OCI-LY7 (cell line): ENCODE measurements at regions not wholly inside any gene's neighbourhood (a gene's known extent, or its start where the extent isn't known, plus 50 kb on each side); places are given as distances from the start of the nearest gene placed in this dataset.

Source experiments
- BruUV-seq: library from RNA; stranded (reverse); fragments of 400-500 nt; replicated peaks from 2 replicates; lab custom pipeline; 2021; lab: Mats Ljungman, UMichigan
- CTCF ChIA-PET: fragments of 300-600 bp; sonication (Branson Sonifier 250); formaldehyde crosslinking; loops from one replicate; lab custom pipeline; 2022; ENCODE audit warnings: antibody characterized with exemption; ENCODE audit not compliant: unreplicated experiment; lab: Charles Lee
- POLR2A ChIA-PET: fragments of 300-600 bp; sonication (Branson Sonifier 250); formaldehyde crosslinking; loops from one replicate; lab custom pipeline; 2022; ENCODE audit warnings: antibody characterized with exemption; lab: Charles Lee
- DNase-seq: peaks from one replicate; pipeline ENCODE4 v3.0.0-alpha.2; 2015; ENCODE audit warnings: low spot score
- H2AFZ ChIP-seq: fragments of 200-600 bp; sonication (generic), shearing (Covaris generic); 2 replicates; pipeline ENCODE4 v1.6.1; 2014; ENCODE audit warnings: mild to moderate bottlenecking, antibody characterized with exemption, low read length, moderate library complexity
- H3K27ac ChIP-seq: fragments of 200-600 bp; sonication (generic); 2 replicates; pipeline ENCODE4 v1.5.1; 2014; ENCODE audit warnings: mixed run types, low read depth, mild to moderate bottlenecking, moderate library complexity, low read length, inconsistent platforms; ENCODE audit not compliant: poor library complexity, severe bottlenecking
- H3K36me3 ChIP-seq: fragments of 200-600 bp; sonication (generic); 2 replicates; pipeline ENCODE4 v1.6.1; 2014; ENCODE audit warnings: mild to moderate bottlenecking, antibody characterized with exemption, low read length, moderate library complexity, mixed read lengths; ENCODE audit not compliant: insufficient read depth
- H3K4me1 ChIP-seq: fragments of 200-600 bp; sonication (generic); 2 replicates; pipeline ENCODE4 v1.5.1; 2014; ENCODE audit warnings: mild to moderate bottlenecking, low read length; ENCODE audit not compliant: insufficient read depth, poor library complexity, severe bottlenecking
- H3K4me2 ChIP-seq: fragments of 200-600 bp; sonication (generic); 2 replicates; pipeline ENCODE4 v1.6.1; 2014; ENCODE audit warnings: mild to moderate bottlenecking, low read length
- H3K4me3 ChIP-seq: fragments of 200-600 bp; sonication (generic); 2 replicates; pipeline ENCODE4 v1.5.1; 2014; ENCODE audit warnings: mild to moderate bottlenecking, low read depth, low read length; ENCODE audit not compliant: poor library complexity, severe bottlenecking
- H3K79me2 ChIP-seq: fragments of 200-600 bp; sonication (generic); 2 replicates; pipeline ENCODE4 v1.6.1; 2016; ENCODE audit warnings: low read depth, mild to moderate bottlenecking, low read length, moderate library complexity, mixed read lengths; ENCODE audit not compliant: insufficient read depth
- H3K9me2 ChIP-seq: fragments of 200-600 bp; sonication (generic); 2 replicates; pipeline ENCODE4 v1.6.1; 2016; ENCODE audit warnings: mild to moderate bottlenecking, low read length, mixed read lengths; ENCODE audit not compliant: insufficient read depth
- H3K9me3 ChIP-seq: fragments of 200-600 bp; sonication (generic); 2 replicates; pipeline ENCODE4 v1.6.1; 2014; ENCODE audit warnings: mild to moderate bottlenecking, mixed run types, low read length, mixed read lengths
- H4K20me1 ChIP-seq: fragments of 200-600 bp; sonication (generic); 2 replicates; pipeline ENCODE4 v1.6.1; 2014; ENCODE audit warnings: mild to moderate bottlenecking, antibody characterized with exemption, low read length, moderate library complexity, mixed read lengths; ENCODE audit not compliant: insufficient read depth
- EZH2phosphoT487 ChIP-seq: fragments of 200-600 bp; sonication (generic); IDR thresholded peaks from 2 replicates; pipeline ENCODE4 v1.6.1; 2018; ENCODE audit warnings: low read depth, borderline replicate concordance, mild to moderate bottlenecking, mixed run types, antibody characterized with exemption, low read length, moderate library complexity, mixed read lengths
- intact Hi-C: fragments of 100-400 bp; cut with micrococcal nuclease; formaldehyde crosslinking; loops from one replicate; pipeline ENCODE4 v1.10.0; 2022; ENCODE audit not compliant: unreplicated experiment
- TF ChIP-seq, protein P1 (sequence below): fragments of 200-600 bp; sonication (generic); conservative IDR thresholded peaks from 2 replicates; pipeline ENCODE4 v1.5.1; 2014; ENCODE audit warnings: mild to moderate bottlenecking, antibody characterized with exemption, low read length, moderate library complexity, mixed read lengths

- no peaks in the 10 kb centered on the region for H4K20me1 ChIP-seq
- no peak overlapping the region for H3K4me2 ChIP-seq
- no peak for DNase-seq
- BruUV-seq: no TSS peak
- no peak overlapping the region for H3K4me3 ChIP-seq
- TF ChIP-seq EZH2phosphoT487: no peak
- TF ChIP-seq, protein P1, sequence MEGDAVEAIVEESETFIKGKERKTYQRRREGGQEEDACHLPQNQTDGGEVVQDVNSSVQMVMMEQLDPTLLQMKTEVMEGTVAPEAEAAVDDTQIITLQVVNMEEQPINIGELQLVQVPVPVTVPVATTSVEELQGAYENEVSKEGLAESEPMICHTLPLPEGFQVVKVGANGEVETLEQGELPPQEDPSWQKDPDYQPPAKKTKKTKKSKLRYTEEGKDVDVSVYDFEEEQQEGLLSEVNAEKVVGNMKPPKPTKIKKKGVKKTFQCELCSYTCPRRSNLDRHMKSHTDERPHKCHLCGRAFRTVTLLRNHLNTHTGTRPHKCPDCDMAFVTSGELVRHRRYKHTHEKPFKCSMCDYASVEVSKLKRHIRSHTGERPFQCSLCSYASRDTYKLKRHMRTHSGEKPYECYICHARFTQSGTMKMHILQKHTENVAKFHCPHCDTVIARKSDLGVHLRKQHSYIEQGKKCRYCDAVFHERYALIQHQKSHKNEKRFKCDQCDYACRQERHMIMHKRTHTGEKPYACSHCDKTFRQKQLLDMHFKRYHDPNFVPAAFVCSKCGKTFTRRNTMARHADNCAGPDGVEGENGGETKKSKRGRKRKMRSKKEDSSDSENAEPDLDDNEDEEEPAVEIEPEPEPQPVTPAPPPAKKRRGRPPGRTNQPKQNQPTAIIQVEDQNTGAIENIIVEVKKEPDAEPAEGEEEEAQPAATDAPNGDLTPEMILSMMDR: no peak
- no peaks in the 10 kb centered on the region for H3K9me2 ChIP-seq
- POLR2A ChIA-PET: no interaction called here
- H3K9me3 ChIP-seq: no peaks in the 10 kb centered on the region
- no peak overlapping the region for H2AFZ ChIP-seq
- no peak overlapping the region for H3K27ac ChIP-seq
- CTCF ChIA-PET: no interaction called here
- H3K36me3 ChIP-seq: peaks cover 4% of the 10 kb centered on the region; the same call in 1 of the 2 replicates
- intact Hi-C loops: no loop called here
- no peaks in the 10 kb centered on the region for H3K4me1 ChIP-seq
- no peaks in the 10 kb centered on the region; the same call in 1 of the 2 replicates for H3K79me2 ChIP-seq
Measured at GRCh38 chr18:46236156-46236555, 132.0 kb downstream of the HAUS1 start.

DNA sequence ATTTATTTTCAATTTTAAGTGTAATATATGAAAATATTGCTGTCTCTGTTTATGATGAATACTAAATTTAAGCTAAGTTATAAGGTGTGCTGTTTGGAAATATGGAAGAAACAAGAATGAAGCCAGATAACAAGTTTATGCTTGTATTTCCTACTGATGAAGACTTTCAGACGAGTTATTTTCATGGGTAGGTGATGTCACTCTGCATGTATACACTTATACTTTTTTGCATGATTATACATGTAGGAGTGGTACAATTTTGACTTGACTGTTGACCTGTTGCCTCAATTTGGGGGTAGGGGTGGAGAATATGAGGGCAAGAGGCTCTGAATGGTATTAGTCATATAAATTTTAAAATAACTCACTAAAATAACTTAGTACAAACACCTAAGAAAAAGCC, 133.7 kb downstream of the HAUS1 start:
- H4K20me1 ChIP-seq: no peaks in the 10 kb centered on the region
- intact Hi-C loops: no loop called here
- TF ChIP-seq, protein P1: no peak
- H3K27ac ChIP-seq: no peak overlapping the region
- no peaks in the 10 kb centered on the region; the same call in 1 of the 2 replicates for H3K79me2 ChIP-seq
- H3K4me1 ChIP-seq: no peaks in the 10 kb centered on the region
- no peak overlapping the region for H2AFZ ChIP-seq
- H3K36me3 ChIP-seq: peaks cover 4% of the 10 kb centered on the region; the same call in 1 of the 2 replicates
- DNase-seq: no peak
- no peak overlapping the region for H3K4me3 ChIP-seq
- H3K4me2 ChIP-seq: no peak overlapping the region
- ChIA-PET CTCF (no interaction called here), POLR2A (no interaction called here)
- H3K9me3 ChIP-seq: no peaks in the 10 kb centered on the region
- no TSS peak for BruUV-seq
- no peaks in the 10 kb centered on the region for H3K9me2 ChIP-seq

DNA sequence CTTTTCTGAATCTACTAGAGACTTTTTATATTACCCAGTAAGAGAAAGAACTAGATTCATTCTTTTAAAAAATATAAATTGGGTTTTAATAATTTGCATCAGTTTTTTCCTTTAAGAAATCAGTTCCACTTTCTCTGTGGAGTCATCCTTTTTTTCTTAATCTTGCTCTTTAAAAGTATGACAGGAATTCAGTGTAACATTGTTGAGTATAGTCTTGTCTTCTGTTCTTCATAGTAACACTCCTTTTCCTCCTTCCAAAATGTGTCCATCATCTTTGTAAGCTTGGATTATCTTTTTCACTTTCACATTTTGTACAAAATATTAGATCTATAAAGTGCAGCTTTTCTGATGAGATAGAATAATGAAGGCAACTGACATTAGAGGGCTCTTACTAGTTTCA, 135.4 kb downstream of the HAUS1 start:
- BruUV-seq: no TSS peak
- no peak overlapping the region for H3K27ac ChIP-seq
- no peaks in the 10 kb centered on the region for H3K9me3 ChIP-seq
- H3K4me3 ChIP-seq: no peak overlapping the region
- no peaks in the 10 kb centered on the region for H3K4me1 ChIP-seq
- no peaks in the 10 kb centered on the region for H3K9me2 ChIP-seq
- H4K20me1 ChIP-seq: no peaks in the 10 kb centered on the region
- peaks cover 4% of the 10 kb centered on the region; the same call in 1 of the 2 replicates for H3K36me3 ChIP-seq
- H2AFZ ChIP-seq: no peak overlapping the region
- H3K4me2 ChIP-seq: no peak overlapping the region
- intact Hi-C loops: no loop called here
- DNase-seq: no peak
- ChIA-PET POLR2A (interaction anchor here (1.1 kb wide), 1 partner anchor 29 kb away, joined by 3 read pairs; no protein-coding TSS in a partner anchor), CTCF (no interaction called here)
- TF ChIP-seq EZH2phosphoT487: no peak
- TF ChIP-seq, protein P1: no peak
- H3K79me2 ChIP-seq: no peaks in the 10 kb centered on the region; the same call in 1 of the 2 replicates
